GM21526 (cell line): ENCODE measurements at regions not wholly inside any gene's neighbourhood (a gene's known extent, or its start where the extent isn't known, plus 50 kb on each side); places are given as distances from the start of the nearest gene placed in this dataset.
A peak's percentile ranks its signal among the peaks of the same experiment; 100 is the strongest.

Source experiments
- ATAC-seq: cut with Tn5 transposase; IDR thresholded peaks from one replicate; pipeline ENCODE4 v1.9.1; 2021; ENCODE audit warnings: moderate library complexity; ENCODE audit not compliant: unreplicated experiment, low FRiP score

- no peak for ATAC-seq
Measured at GRCh38 chr5:111914966-111915636, 158.1 kb upstream of the NREP start.

- no peak for ATAC-seq
Measured at GRCh38 chr5:111902436-111902835, 145.4 kb upstream of the NREP start.

- ATAC-seq, result no peak
Measured at GRCh38 chr5:111901296-111901695, 144.3 kb upstream of the NREP start.

- no peak for ATAC-seq
Measured at GRCh38 chr5:111892949-111893348, 136.0 kb upstream of the NREP start.

GRCh38 chr5:111887706-111888105, 130.7 kb upstream of the NREP start:
- no peak for ATAC-seq

GRCh38 chr5:111869681-111870080, 112.7 kb upstream of the NREP start:
- no peak for ATAC-seq

GRCh38 chr5:111865356-111865755, 108.4 kb upstream of the NREP start:
- ATAC-seq, result no peak

GRCh38 chr5:111863801-111864200, 106.8 kb upstream of the NREP start:
- ATAC-seq, result no peak

- ATAC-seq, result no peak
Measured at GRCh38 chr5:111859533-111860270, 102.7 kb upstream of the NREP start.

- ATAC-seq, result no peak
Measured at GRCh38 chr5:111859031-111859430, 102.0 kb upstream of the NREP start.

GRCh38 chr5:111857623-111858022, 100.6 kb upstream of the NREP start:
- ATAC-seq, result no peak

- no peak for ATAC-seq
Measured at GRCh38 chr5:111856876-111857466, 100.0 kb upstream of the NREP start.

GRCh38 chr5:111855356-111855755, 98.4 kb upstream of the NREP start:
- ATAC-seq, result no peak

- no peak for ATAC-seq
Measured at GRCh38 chr5:111854186-111854585, 97.2 kb upstream of the NREP start.

GRCh38 chr5:111853748-111854147, 96.8 kb upstream of the NREP start:
- peak; percentile 66 for ATAC-seq

GRCh38 chr5:111851631-111852548, 94.9 kb upstream of the NREP start:
- no peak for ATAC-seq

GRCh38 chr5:111848476-111848875, 91.5 kb upstream of the NREP start:
- no peak for ATAC-seq

- no peak for ATAC-seq
Measured at GRCh38 chr5:111847052-111847925, 90.3 kb upstream of the NREP start.

GRCh38 chr5:111840036-111840674, 83.2 kb upstream of the NREP start:
- ATAC-seq, result no peak
